ENCODE measurements at regions not wholly inside any gene's neighbourhood (a gene's known extent, or its start where the extent isn't known, plus 50 kb on each side); places are given as distances from the start of the nearest gene placed in this dataset.
"Not testable (repeated sequence)": the region's sequence is repeated elsewhere in the genome, so short reads cannot be mapped to it uniquely, and the experiment has no call there.

DNA sequence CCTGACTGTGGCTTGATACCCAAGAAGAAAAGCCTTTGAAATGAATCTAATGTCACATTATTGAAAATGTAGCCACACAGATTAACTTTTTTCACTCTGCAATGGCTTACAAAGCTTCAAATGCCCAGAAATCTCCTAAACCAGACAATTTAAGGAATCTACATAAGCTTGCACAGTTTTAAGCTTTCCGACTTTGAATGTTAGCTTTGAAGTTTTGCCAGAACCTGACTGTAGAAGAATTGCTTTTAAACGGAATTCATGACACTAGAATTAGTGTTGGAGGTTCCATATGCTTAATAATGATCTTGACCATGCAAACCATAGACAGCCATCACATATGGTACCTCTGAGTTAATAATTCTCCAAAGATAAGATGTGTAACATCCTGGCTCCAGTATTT, 798.5 kb upstream of the EPHA7 start:
- no peak for DNase-seq (ENCODE audit: low spot score)

DNA sequence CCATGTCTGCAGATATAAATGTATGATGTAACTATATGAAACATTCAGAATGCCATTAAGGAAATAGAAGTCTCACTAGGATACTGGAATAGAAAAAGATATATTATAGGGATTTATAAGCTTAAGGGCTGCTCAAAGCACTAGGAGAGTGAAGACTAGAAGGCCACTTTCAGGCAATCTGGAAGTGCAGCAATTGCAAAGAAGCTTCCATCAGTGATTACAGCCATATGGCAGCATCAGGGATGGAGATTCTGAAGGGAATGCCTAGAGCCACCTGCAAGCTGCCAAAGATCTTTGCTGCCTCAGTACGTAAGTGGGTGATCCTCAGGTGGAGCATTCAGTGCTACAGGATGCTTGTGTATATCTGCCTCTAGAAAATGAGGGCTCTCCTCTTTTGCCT, 796.2 kb upstream of the EPHA7 start:
- no peak for DNase-seq (ENCODE audit: low spot score)

DNA sequence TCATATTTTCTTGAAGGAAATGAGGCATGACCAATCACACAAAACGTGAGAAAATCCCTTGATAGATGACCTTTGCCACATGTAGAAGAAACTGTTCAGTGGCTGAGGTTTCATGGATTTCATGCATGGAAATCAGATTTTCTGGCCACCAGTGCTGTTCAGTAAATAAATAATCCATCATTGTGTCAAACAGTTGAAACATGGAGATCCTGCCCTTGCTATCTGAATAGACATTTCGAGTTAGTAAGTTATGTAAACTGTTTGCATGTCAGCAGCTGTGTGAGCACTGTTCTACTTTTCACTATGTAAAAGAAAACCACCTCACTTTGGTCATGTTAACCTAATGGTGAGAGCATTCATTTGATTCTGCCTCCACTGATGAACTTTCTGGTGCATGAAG, 793.9 kb upstream of the EPHA7 start:
- DNase-seq (ENCODE audit: low spot score) = no peak

DNA sequence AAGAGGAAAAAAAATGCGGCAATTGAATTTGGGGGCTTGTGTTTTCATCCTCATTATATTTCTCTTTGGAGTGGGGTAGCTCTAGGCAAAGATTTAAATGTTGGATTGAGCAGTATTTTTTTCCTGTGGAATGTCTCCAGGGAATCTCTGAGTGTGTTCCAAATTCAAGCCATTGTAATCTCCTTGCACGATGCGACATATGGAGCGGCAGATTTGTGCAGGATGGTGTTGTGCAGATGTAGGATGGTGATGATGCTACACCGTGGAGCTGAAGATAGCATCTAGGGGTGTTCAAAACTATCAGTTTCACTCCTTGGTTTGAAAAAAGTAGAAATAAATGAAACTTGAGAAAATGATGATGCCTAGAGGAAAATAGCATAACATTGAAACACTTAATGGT, 777.5 kb upstream of the EPHA7 start:
- DNase-seq (ENCODE audit: low spot score) = no peak

GRCh38 chr6:94190030-94190429, 770.7 kb upstream of the EPHA7 start:
- no peak for DNase-seq (ENCODE audit: low spot score)

DNA sequence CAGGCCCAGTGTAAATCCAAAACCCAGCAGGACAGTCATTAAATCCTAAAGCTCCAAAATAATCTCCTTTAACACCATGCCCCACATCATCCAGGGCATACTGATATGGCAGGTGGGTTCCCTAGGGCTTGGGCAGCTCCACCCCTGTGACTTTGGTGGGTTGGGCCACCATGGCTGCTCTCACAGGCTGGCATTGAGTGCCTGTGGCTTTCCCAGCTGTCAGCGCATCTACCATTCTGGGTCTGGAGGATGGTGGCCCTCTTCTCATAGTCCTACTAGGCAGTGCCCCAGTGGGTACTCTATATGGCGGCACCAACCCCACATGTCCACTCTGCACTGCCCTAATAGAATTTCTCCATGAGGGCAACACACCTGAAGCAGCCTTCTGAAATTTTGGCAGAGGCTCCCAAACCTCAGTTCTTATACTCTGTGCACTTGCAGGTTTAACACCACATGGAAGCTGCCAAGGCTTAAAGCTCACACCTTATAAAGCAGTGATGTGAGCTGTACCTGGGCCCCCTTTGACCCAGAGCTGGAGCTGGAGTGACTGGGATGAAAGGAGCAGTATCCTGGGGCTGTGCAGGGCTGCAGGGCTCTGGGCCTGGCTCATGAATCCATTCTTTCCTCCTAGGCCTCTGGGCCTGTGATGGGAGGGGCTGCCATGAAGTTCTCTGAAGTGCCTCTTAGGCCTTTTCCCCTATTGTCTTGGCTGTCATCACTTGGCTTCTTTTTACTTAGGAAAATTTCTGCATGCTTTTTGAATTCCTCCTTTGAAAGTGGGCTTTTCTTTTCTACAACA, 765.5 kb upstream of the EPHA7 start:
- DNase-seq (ENCODE audit: low spot score) = no peak

GRCh38 chr6:94177429-94177828, 758.1 kb upstream of the EPHA7 start:
- DNase-seq (ENCODE audit: low spot score) = no peak

- DNase-seq (ENCODE audit: low spot score) = no peak
Observed at GRCh38 chr6:94175465-94175864, 756.1 kb upstream of the EPHA7 start.

- DNase-seq (ENCODE audit: low spot score) = no peak
Observed at GRCh38 chr6:94163877-94164276, 744.5 kb upstream of the EPHA7 start.

- DNase-seq (ENCODE audit: low spot score) = no peak
Observed at GRCh38 chr6:94150886-94151285, 731.5 kb upstream of the EPHA7 start.

- no peak for DNase-seq (ENCODE audit: low spot score)
Observed at GRCh38 chr6:94144807-94145206, 725.4 kb upstream of the EPHA7 start.

DNA sequence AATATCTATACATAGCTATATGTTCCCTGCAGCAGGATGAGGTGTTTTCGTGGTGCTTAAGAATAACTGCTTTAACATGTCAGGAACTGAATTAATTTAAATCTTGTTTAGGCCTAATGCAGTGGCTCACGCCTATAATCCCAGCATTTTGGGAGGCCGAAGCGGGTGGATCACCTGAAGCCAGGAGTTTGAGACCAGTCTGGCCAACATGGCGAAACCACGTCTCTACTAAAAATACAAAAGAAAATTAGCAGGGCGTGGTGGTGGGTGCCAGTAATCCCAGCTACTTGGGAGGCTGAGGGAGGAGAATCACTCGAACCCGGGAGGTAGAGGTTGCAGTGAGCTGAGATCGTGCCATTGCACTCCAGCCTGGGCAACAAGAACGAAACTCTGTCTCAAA, 717.8 kb upstream of the EPHA7 start:
- not testable (repeated sequence) for DNase-seq (ENCODE audit: low spot score)

DNA sequence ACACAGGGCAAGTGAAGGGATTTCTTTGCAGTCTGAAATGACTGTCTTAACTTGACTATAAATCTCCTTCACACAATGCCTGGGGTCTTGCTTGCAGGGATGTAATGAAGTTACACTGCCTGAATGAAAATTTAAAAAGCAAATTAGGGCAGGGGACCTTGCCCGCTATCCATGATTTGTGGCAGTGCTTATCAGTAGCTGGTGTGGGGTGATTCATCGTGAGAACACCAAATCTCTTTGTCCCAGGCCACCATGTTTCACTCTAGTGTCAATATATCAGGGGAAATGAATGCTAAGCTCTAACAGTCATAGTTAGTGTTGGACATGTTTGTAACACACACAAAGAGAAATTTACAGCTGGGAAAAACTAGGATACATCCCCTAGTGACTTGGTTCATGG, 713.7 kb upstream of the EPHA7 start:
- no peak for DNase-seq (ENCODE audit: low spot score)

DNA sequence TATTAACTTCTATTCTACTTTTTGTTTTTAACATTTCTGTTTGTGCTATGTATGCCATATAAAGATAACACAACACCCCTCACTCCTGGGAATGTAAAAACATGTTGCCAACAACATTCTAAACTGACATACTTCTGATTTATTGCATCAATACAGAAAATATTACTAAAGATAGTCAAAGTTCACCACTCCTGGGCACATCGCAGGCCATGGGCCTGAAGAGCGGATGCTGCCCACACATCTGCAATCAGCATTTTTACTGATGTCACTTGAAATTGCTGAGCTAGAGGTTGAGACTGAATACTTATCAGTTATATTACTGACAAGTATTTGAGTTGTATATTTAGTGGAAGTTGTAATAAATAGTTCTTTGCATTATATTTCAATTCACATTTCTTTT, 711.9 kb upstream of the EPHA7 start:
- no peak for DNase-seq (ENCODE audit: low spot score)

GRCh38 chr6:94130478-94130877, 711.1 kb upstream of the EPHA7 start:
- DNase-seq (ENCODE audit: low spot score) = no peak

DNA sequence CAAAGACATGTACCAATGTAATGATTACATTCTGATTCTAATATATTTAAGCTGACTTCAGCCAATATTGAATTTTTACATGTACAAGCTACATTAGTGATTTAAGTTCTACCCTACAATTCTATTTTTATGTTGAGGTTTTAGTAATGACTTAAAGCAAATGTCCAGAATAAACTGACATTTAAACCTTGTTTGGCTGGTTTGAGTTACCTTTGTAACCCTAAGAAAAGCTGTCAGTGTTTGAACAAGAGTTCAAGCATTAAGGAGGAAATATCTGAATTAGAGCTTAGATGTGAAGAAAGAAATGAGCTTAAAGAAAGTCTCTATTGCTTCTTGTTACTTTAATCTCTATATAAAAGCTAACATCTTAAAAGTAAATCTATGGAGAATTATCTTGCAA, 710.6 kb upstream of the EPHA7 start:
- no peak for DNase-seq (ENCODE audit: low spot score)

DNA sequence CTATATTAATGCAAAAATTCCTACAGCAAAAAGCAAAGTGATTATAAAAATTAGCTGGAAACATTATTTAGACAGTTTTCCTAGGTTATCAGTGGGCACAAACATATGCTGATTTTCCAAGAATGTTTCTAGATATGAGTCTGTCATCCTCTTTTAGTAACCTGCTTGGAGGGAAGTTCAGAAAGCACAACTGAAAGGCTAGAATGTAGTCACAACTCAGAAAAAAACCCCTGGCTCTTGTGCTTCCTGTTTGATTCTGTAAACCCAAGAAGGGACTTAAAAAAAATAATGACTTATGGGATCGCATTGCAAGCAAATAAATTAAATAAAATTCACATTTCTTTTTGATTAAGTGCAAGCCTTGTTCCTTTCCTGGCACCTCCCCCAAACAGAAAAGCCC, 708.4 kb upstream of the EPHA7 start:
- DNase-seq (ENCODE audit: low spot score) = no peak

DNA sequence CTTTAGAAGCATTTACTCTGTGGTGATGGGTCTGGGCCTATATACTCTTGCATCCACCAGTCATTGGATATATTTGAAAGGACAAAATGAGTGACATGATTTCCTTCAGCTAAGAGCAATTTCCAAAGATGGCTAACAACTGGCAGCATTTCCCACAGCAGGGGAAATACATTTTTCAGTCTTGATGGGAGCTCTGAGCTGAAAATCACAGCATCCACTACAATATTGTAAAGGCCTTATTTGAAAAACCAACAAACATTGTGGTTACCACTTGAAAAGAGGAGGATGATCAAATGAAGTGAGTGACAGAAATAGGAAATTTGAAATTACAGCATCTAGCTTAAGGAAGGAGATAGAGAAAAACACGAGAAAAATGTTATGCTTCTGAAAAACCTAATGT, 705.0 kb upstream of the EPHA7 start:
- DNase-seq (ENCODE audit: low spot score) = no peak

- no peak for DNase-seq (ENCODE audit: low spot score)
Observed at GRCh38 chr6:94121094-94121493, 701.7 kb upstream of the EPHA7 start.

DNA sequence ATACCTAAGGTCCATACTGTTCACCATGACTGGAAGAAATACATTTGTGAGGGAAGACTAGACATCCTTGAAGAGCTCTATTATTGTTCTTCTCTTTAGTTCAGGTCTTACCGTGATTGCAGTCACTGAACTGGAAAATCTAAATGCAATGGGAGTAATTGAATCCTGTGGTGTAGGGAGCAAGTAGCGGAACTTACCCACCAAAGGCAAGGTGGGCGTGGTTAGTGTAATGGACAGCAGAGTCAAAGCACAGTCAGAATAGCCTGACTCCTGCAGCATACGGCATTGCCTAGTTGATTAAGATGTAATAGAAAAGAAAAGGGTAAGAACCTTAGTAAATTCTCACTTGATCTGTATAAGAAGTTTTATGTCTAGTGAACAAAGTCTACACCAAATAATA, 679.7 kb upstream of the EPHA7 start:
- DNase-seq (ENCODE audit: low spot score) = no peak

GRCh38 chr6:94095961-94096360, 676.6 kb upstream of the EPHA7 start:
- no peak for DNase-seq (ENCODE audit: low spot score)

DNA sequence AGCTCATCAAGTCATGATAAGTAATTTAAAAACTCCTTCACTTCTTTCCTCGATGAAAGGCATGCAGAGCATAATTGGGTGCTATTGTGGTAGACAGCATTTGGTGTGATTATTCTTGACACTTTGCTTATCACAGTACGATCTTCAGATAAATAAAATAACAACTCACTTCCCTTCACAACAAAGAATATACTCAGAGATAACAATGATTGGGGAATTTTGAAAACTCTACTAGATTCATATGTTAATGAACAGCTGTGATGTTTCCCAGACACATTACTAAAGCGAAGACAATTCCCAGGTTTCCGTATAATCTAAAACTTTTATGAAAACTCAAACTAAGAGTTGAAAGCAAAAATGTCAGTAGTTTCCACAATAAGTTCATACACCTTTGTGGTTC, 670.6 kb upstream of the EPHA7 start:
- no peak for DNase-seq (ENCODE audit: low spot score)

GRCh38 chr6:94088870-94089269, 669.5 kb upstream of the EPHA7 start:
- DNase-seq (ENCODE audit: low spot score) = no peak

GRCh38 chr6:94074764-94075163, 655.4 kb upstream of the EPHA7 start:
- DNase-seq (ENCODE audit: low spot score) = no peak

- no peak for DNase-seq (ENCODE audit: low spot score)
Observed at GRCh38 chr6:94071835-94072234, 652.5 kb upstream of the EPHA7 start.

Measured in hepatic stellate cell (primary cell).